AG09309 (cell line): ENCODE measurements at regions not wholly inside any gene's neighbourhood (a gene's known extent, or its start where the extent isn't known, plus 50 kb on each side); places are given as distances from the start of the nearest gene placed in this dataset.

Experiments used
- DNase-seq: peaks from one replicate; pipeline ENCODE4 v3.0.0-alpha.2; 2010; ENCODE audit warnings: low read depth
- H3K4me3 ChIP-seq: 2 replicates; pipeline ENCODE4 v1.5.1; 2011; ENCODE audit warnings: mild to moderate bottlenecking, low read depth, low read length, moderate library complexity; ENCODE audit not compliant: control insufficient read depth
- TF ChIP-seq, protein P1 (sequence below): IDR thresholded peaks from 2 replicates; pipeline ENCODE4 v1.5.1; 2011; ENCODE audit warnings: mild to moderate bottlenecking, low read depth, low read length, inconsistent platforms; ENCODE audit not compliant: insufficient read depth, control insufficient read depth; ENCODE audit errors: missing control alignments

DNA sequence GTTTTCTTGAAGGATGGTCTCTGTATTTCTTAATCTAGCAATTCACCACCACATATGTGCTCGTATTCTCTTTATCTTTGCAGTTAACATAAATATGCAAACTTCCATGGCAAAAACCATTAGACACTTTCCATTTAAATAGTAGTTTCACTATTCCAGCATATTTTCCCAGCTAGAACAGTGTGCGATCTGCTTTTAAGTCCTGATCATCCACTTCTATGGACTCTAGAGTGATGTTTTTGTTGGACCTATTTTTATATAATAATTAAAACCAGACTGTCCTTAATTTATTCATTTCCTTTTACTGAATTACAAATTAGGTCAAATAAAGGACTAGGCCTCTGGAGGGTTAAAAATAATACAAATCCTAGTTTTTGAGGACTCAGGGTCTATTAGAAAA lies 418.4 kb upstream of the TRIB2 start:
- TF ChIP-seq, protein P1, sequence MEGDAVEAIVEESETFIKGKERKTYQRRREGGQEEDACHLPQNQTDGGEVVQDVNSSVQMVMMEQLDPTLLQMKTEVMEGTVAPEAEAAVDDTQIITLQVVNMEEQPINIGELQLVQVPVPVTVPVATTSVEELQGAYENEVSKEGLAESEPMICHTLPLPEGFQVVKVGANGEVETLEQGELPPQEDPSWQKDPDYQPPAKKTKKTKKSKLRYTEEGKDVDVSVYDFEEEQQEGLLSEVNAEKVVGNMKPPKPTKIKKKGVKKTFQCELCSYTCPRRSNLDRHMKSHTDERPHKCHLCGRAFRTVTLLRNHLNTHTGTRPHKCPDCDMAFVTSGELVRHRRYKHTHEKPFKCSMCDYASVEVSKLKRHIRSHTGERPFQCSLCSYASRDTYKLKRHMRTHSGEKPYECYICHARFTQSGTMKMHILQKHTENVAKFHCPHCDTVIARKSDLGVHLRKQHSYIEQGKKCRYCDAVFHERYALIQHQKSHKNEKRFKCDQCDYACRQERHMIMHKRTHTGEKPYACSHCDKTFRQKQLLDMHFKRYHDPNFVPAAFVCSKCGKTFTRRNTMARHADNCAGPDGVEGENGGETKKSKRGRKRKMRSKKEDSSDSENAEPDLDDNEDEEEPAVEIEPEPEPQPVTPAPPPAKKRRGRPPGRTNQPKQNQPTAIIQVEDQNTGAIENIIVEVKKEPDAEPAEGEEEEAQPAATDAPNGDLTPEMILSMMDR = no peak

DNA sequence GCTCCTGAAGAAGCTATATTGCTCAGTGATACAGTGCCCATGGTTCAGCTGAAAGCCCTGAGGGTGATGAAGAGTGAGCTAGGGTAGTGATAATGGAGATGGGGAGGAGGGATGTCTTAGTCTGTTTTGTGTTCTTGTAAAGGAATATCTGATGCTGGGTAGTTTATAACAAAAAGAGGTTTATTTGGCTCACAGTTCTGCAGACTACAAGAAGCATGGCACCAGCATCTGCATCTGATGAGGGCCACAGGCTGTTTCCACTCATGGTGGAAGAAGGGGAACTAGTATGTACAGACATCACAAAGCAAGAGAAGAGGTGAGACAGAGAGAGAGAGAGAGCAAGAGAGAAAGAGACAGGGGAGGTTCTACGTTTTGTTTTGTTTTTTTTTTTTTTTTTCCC lies 417.3 kb upstream of the TRIB2 start:
- no peak for DNase-seq
- no peak overlapping the region for H3K4me3 ChIP-seq
- TF ChIP-seq, protein P1 = no peak

More for the DNA sequence above, 418.4 kb upstream of the TRIB2 start:
- H3K4me3 ChIP-seq = no peak overlapping the region
- no peak for DNase-seq

DNA sequence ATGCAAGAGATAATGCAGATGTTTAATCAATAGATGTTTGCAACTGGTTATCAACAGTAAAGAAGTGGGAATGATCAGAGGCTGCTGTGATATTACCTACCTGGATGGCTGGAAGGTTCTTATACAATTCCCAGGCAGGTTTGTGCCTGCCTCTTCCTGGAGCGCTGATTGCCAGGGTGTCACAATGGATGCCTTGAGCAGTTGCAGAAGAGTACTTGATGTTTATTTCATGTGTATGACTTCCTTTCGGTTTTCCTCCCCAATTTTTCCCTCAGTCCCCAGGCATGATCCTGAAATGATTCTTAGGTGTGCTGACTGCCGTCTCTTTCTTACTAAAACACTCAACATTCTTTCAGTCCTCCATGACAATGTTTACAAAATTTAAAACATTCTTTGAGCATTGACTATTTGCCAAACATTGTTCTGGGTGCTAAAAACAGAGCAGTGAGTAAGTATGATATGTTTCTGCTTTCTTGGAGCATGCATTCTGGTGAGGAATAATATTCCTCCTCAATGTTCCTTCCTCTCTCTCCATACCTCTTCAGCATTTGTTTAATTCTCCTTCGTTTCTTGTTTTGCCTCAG lies 416.6 kb upstream of the TRIB2 start:
- DNase-seq = no peak
- no peak overlapping the region for H3K4me3 ChIP-seq
- TF ChIP-seq, protein P1 = no peak

DNA sequence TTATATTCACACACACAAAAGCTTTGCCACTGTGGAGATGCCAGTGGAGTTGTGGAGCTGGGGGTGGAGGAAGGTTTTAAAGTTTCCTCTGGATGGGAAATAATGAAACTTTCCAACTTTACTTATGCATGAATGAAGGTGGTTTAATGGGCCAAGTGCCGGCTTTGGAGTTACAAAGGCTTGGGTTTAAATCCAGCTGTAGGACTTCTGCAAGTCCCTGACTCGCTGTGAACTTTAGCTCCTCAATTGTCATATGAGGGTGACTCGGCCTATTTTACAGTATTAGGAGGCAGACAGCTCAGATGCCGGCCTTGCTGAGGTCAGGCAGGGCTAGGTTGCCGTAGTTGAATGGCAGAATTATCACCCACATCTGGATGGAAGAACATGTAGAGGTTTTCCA lies 415.8 kb upstream of the TRIB2 start:
- no peak for DNase-seq
- H3K4me3 ChIP-seq = no peak overlapping the region
- TF ChIP-seq, protein P1 = no peak

DNA sequence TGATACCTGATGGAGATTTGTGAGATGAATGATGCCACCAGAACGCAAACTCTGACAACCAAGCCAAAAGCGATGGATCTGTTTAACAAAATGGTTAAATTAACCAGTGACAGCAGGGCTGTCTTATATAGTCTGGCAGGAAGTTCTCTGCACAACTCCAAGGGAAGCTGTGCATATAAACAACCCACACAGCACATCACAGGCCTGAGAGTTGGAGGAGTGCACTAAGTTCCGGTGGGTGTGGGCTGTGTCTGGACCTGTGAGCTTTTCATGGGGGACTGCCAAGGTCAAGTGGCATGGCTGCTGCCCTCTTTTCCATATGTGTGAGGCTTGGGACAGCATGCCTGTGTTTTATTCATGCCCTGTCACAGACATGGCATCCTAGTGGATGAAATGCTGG lies 414.6 kb upstream of the TRIB2 start:
- DNase-seq = no peak
- TF ChIP-seq, protein P1 = no peak
- no peak overlapping the region for H3K4me3 ChIP-seq

DNA sequence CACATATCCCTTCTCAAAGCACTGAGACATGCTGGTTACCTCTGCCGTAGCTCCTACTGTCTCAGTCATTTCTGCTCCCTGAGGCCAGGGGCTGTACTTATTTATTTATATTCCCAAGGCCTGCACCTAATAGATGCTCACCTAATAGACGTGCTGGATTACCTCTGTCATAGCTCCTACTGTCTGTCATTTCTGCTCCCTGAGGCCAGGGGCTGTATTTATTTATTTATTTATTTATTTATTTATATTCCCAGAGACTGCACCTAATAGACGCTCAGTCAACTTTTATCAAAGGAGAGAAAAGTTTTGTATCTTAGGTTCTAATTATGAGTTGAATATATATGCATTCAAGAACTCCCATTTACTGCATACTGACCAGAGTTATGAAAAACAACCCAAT lies 414.0 kb upstream of the TRIB2 start:
- TF ChIP-seq, protein P1 = no peak
- no peak overlapping the region for H3K4me3 ChIP-seq
- DNase-seq = no peak
